GM21619 (cell line): ENCODE measurements at regions not wholly inside any gene's neighbourhood (a gene's known extent, or its start where the extent isn't known, plus 50 kb on each side); places are given as distances from the start of the nearest gene placed in this dataset.

Experiments used
- ATAC-seq: cut with Tn5 transposase; IDR thresholded peaks from one replicate; pipeline ENCODE4 v1.9.1; 2021; ENCODE audit not compliant: unreplicated experiment

GRCh38 chrX:39853417-39854030 is 244.2 kb downstream of the BCOR start:
- no peak for ATAC-seq

GRCh38 chrX:39854772-39855747 is 242.7 kb downstream of the BCOR start:
- peak; percentile 75 for ATAC-seq

GRCh38 chrX:39855748-39856129 is 242.0 kb downstream of the BCOR start:
- ATAC-seq = peak; percentile 43

- ATAC-seq = no peak
Observed at GRCh38 chrX:39856472-39857121, 241.2 kb downstream of the BCOR start.

- ATAC-seq = no peak
Observed at GRCh38 chrX:39857780-39858179, 240.0 kb downstream of the BCOR start.

- ATAC-seq = peak; percentile 70
Observed at GRCh38 chrX:39859991-39860861, 237.5 kb downstream of the BCOR start.

- ATAC-seq = no peak
Observed at GRCh38 chrX:39862963-39863362, 234.8 kb downstream of the BCOR start.

GRCh38 chrX:39866229-39866628 is 231.5 kb downstream of the BCOR start:
- no peak for ATAC-seq

- no peak for ATAC-seq
Observed at GRCh38 chrX:39869846-39870601, 227.7 kb downstream of the BCOR start.

- ATAC-seq = no peak
Observed at GRCh38 chrX:39871648-39872047, 226.1 kb downstream of the BCOR start.

GRCh38 chrX:39873117-39873516 is 224.6 kb downstream of the BCOR start:
- no peak for ATAC-seq

GRCh38 chrX:39874202-39874816 is 223.4 kb downstream of the BCOR start:
- peak; percentile 92 for ATAC-seq

- ATAC-seq = no peak
Observed at GRCh38 chrX:39875834-39876628, 221.7 kb downstream of the BCOR start.

GRCh38 chrX:39877905-39878304 is 219.9 kb downstream of the BCOR start:
- ATAC-seq = no peak

- no peak for ATAC-seq
Observed at GRCh38 chrX:39883666-39884065, 214.1 kb downstream of the BCOR start.

- ATAC-seq = no peak
Observed at GRCh38 chrX:39886282-39886681, 211.5 kb downstream of the BCOR start.

- ATAC-seq = no peak
Observed at GRCh38 chrX:39888730-39889129, 209.0 kb downstream of the BCOR start.

GRCh38 chrX:39889704-39890103 is 208.1 kb downstream of the BCOR start:
- ATAC-seq = no peak

- ATAC-seq = no peak
Observed at GRCh38 chrX:39890807-39891206, 207.0 kb downstream of the BCOR start.
